ENCODE measurements at regions not wholly inside any gene's neighbourhood (a gene's known extent, or its start where the extent isn't known, plus 50 kb on each side); places are given as distances from the start of the nearest gene placed in this dataset.

DNA sequence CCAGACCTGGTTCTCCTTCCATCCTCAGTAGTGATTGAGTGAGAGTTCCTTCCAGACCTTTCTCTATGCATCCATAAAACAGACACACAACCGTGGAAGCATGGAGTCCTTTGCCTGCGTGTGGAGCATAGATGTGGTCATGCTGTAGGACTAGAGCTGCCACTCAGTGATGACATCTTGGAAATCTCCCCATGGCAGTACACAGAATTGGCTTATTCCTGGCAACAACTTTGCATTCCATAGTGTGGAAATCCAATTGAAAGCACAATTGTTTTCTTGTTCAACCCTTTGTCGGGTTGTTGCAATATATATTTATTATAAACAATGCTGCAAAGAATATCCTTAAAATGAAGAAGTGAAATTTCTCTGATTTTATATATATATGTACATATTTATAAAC lies 547.8 kb downstream of the CDH26 start:
- no peaks in the 10 kb centered on the region for H3K9me3 ChIP-seq (ENCODE audit: insufficient read depth in 2 of 2, low read depth in 1 of 2, low read length in 1 of 2)
- no peaks in the 10 kb centered on the region for H3K79me2 ChIP-seq (ENCODE audit: control insufficient read depth in 1 of 2, insufficient read depth in 2 of 2, low read length in 2 of 2)
- peaks cover 0 to 2% (median 0%) of the 10 kb centered on the region in 4 experiments; a peak in 2 of 7 replicates for H3K4me1 ChIP-seq (replicated peaks in 1 of 4; ENCODE audit: control insufficient read depth in 3 of 4, insufficient read depth in 4 of 4, low read length in 3 of 4)
- no peak overlapping the region for H3K56ac ChIP-seq (replicated peaks; ENCODE audit: insufficient read length, low read depth, low read length)
- no peak overlapping the region for H2AK5ac ChIP-seq (ENCODE audit: low read depth, low read length)
- no peak overlapping the region for H2BK120ac ChIP-seq (replicated peaks; ENCODE audit: low read depth, low read length)
- no peak overlapping the region for H3K4me2 ChIP-seq (ENCODE audit: insufficient read depth in 1 of 2, low read depth in 2 of 2, low read length in 2 of 2)
- WGBS, 2 experiments (ENCODE audit: extremely low coverage in 1 of 2, insufficient coverage in 1 of 2, insufficient read length in 1 of 2, insufficient replicate concordance in 2 of 2, low coverage in 1 of 2, low lambda C conversion rate in 2 of 2, missing lambda C conversion rate in 1 of 2) = 97% methylated on average over 3 of the region's 3 CpGs; no CpG with 5 or more reads in 1 of the 2 experiments
- H3K23me2 ChIP-seq (ENCODE audit: low read depth, low read length) = peaks cover 4% of the 10 kb centered on the region; the same call in 1 of the 2 replicates
- H3K23ac ChIP-seq (ENCODE audit: insufficient read length) = no peak overlapping the region
- POLR2A ChIA-PET (ENCODE audit: partially characterized antibody) = no interaction called here
- H3K14ac ChIP-seq (ENCODE audit: insufficient read length) = no peak overlapping the region
- no peak for TF ChIP-seq CBX5 (IDR thresholded peaks at IDR 0.05; ENCODE audit: low read depth, low read length)
- TF ChIP-seq SUZ12 (IDR thresholded peaks at IDR 0.05; ENCODE audit: low read length) = no peak
- TF ChIP-seq SP4 (IDR thresholded peaks at IDR 0.05; ENCODE audit: low read length) = no peak
- TF ChIP-seq HDAC2 (IDR thresholded peaks at IDR 0.05; ENCODE audit: borderline replicate concordance in 1 of 2, low read depth in 2 of 2, low read length in 2 of 2) = no peak
- TF ChIP-seq SAP30 (IDR thresholded peaks at IDR 0.05; ENCODE audit: insufficient read depth, insufficient replicate concordance, low read length) = no peak
- TF ChIP-seq BRCA1 (IDR thresholded peaks at IDR 0.05; ENCODE audit: low read depth, low read length) = no peak
- TF ChIP-seq POLR2A (IDR thresholded peaks at IDR 0.05; ENCODE audit: control extremely low read depth in 1 of 2, low read depth in 2 of 2, low read length in 2 of 2) = no peak
- H3K27ac ChIP-seq (ENCODE audit: low read depth, low read length) = no peak overlapping the region
- CTCF ChIA-PET (ENCODE audit: partially characterized antibody) = interaction anchor here (1.0 to 1.3 kb wide), 4 partner anchors 155 to 319 kb away, joined by 3 to 5 read pairs (median 3); no protein-coding TSS in a partner anchor
- no peak overlapping the region for H4K8ac ChIP-seq (ENCODE audit: extremely low read depth, insufficient read depth, low read length)
- H4K91ac ChIP-seq (replicated peaks; ENCODE audit: insufficient read length, low read length) = no peak overlapping the region
- H3K27me3 ChIP-seq (replicated peaks in 1 of 4; ENCODE audit: control insufficient read depth in 3 of 4, extremely low read depth in 1 of 4, insufficient read depth in 3 of 4, low read length in 3 of 4) = no peaks in the 10 kb centered on the region; a peak in 1 of 7 replicates
- H2BK20ac ChIP-seq (ENCODE audit: low read length) = no peak overlapping the region
- DNase-seq (ENCODE audit: low read depth in 1 of 2, low spot score in 2 of 2) (no peak), FAIRE-seq (no peak)
- no peak overlapping the region for H4K5ac ChIP-seq (ENCODE audit: insufficient read length, low read depth, low read length)
- H3K36me3 ChIP-seq (ENCODE audit: control insufficient read depth in 2 of 4, insufficient read depth in 4 of 4, low read length in 3 of 4) = no peaks in the 10 kb centered on the region
- H3K4ac ChIP-seq (replicated peaks; ENCODE audit: insufficient read length, low read depth, low read length) = no peak overlapping the region
- H3K79me1 ChIP-seq (ENCODE audit: low read depth, low read length) = no peaks in the 10 kb centered on the region
- H3K18ac ChIP-seq (ENCODE audit: extremely low read depth, low read length) = no peak overlapping the region
- H3K4me3 ChIP-seq (ENCODE audit: extremely low read depth in 1 of 4, insufficient read depth in 2 of 4, low read depth in 3 of 4, low read length in 4 of 4) = no peak overlapping the region
- no peaks in the 10 kb centered on the region for H4K20me1 ChIP-seq (replicated peaks in 1 of 2; ENCODE audit: control insufficient read depth in 1 of 2, insufficient read depth in 2 of 2, low read length in 2 of 2)
- H2BK12ac ChIP-seq (ENCODE audit: low read depth, low read length) = no peak overlapping the region
- no peak overlapping the region for H2BK15ac ChIP-seq (ENCODE audit: low read length)
- no peak overlapping the region for H2AFZ ChIP-seq (ENCODE audit: low read length)
- H2BK5ac ChIP-seq (ENCODE audit: low read depth, low read length) = no peak overlapping the region
- no peak overlapping the region for H3K9ac ChIP-seq (replicated peaks in 1 of 4; ENCODE audit: extremely low read depth in 1 of 4, low read depth in 3 of 4, low read length in 3 of 4)

Data from H1 (cell line).